Hepatocyte (in vitro differentiated cells): ENCODE measurements at regions not wholly inside any gene's neighbourhood (a gene's known extent, or its start where the extent isn't known, plus 50 kb on each side); places are given as distances from the start of the nearest gene placed in this dataset.

ENCODE experiments used
- DNase-seq: peaks from one replicate; pipeline ENCODE4 v3.0.0-alpha.2; 2016; ENCODE audit warnings: low spot score
- H2AFZ ChIP-seq: fragments of 200-600 bp; sonication (generic); 2 replicates; pipeline ENCODE4 v1.6.0; 2016; ENCODE audit warnings: antibody characterized with exemption, mild to moderate bottlenecking
- H3K27ac ChIP-seq: fragments of 200-600 bp; sonication (generic); 2 replicates; pipeline ENCODE4 v1.5.1; 2016; ENCODE audit warnings: mild to moderate bottlenecking
- H3K27me3 ChIP-seq: fragments of 200-600 bp; sonication (generic); 2 replicates; pipeline ENCODE4 v1.6.1; 2016
- H3K36me3 ChIP-seq: fragments of 200-600 bp; sonication (generic); replicated peaks from 2 replicates; pipeline ENCODE4 v1.5.1; 2016; ENCODE audit warnings: low read depth; ENCODE audit not compliant: insufficient read depth
- H3K4me1 ChIP-seq: fragments of 200-600 bp; sonication (generic); 2 replicates; pipeline ENCODE4 v1.5.1; 2016; ENCODE audit warnings: mild to moderate bottlenecking, moderate library complexity; ENCODE audit not compliant: insufficient read depth
- H3K4me2 ChIP-seq: fragments of 200-600 bp; sonication (generic); 2 replicates; pipeline ENCODE4 v1.6.0; 2016
- H3K4me3 ChIP-seq: fragments of 200-600 bp; sonication (generic); 2 replicates; pipeline ENCODE4 v1.5.1; 2016; ENCODE audit warnings: mild to moderate bottlenecking
- H3K79me2 ChIP-seq: fragments of 200-600 bp; sonication (generic); 2 replicates; pipeline ENCODE4 v1.6.0; 2017; ENCODE audit warnings: mild to moderate bottlenecking
- H3K9me2 ChIP-seq: fragments of 200-600 bp; sonication (generic); replicated peaks from 2 replicates; pipeline ENCODE4 v1.6.0; 2017; ENCODE audit warnings: mild to moderate bottlenecking; ENCODE audit not compliant: insufficient read depth
- H3K9me3 ChIP-seq: fragments of 200-600 bp; sonication (generic); 2 replicates; pipeline ENCODE4 v1.5.1; 2016; ENCODE audit warnings: low read depth, mild to moderate bottlenecking
- H4K20me1 ChIP-seq: fragments of 200-600 bp; sonication (generic); 2 replicates; pipeline ENCODE4 v1.6.0; 2016; ENCODE audit warnings: mild to moderate bottlenecking; ENCODE audit not compliant: insufficient read depth, poor library complexity, severe bottlenecking
- EZH2 ChIP-seq: fragments of 200-600 bp; sonication (generic); IDR thresholded peaks from 2 replicates; pipeline ENCODE4 v1.6.1; 2016; ENCODE audit warnings: antibody characterized with exemption, mild to moderate bottlenecking, borderline replicate concordance
- EZH2phosphoT487 ChIP-seq: fragments of 200-600 bp; sonication (generic); IDR thresholded peaks from one replicate; pipeline ENCODE4 v1.6.1; 2018; ENCODE audit warnings: antibody characterized with exemption, mild to moderate bottlenecking, low read depth, moderate library complexity; ENCODE audit not compliant: unreplicated experiment, severe bottlenecking
- WGBS: methylation state at CpG from one replicate; pipeline ENCODE4 v1.1.6; 2016; ENCODE audit warnings: low lambda C conversion rate; ENCODE audit errors: missing lambda C conversion rate; 5-methylcytosine and 5-hydroxymethylcytosine counted together
- TF ChIP-seq, protein P1 (sequence below): fragments of 200-600 bp; sonication (generic); IDR thresholded peaks from 2 replicates; pipeline ENCODE4 v1.5.1; 2016; ENCODE audit warnings: antibody characterized with exemption, mild to moderate bottlenecking; ENCODE audit not compliant: poor library complexity

DNA sequence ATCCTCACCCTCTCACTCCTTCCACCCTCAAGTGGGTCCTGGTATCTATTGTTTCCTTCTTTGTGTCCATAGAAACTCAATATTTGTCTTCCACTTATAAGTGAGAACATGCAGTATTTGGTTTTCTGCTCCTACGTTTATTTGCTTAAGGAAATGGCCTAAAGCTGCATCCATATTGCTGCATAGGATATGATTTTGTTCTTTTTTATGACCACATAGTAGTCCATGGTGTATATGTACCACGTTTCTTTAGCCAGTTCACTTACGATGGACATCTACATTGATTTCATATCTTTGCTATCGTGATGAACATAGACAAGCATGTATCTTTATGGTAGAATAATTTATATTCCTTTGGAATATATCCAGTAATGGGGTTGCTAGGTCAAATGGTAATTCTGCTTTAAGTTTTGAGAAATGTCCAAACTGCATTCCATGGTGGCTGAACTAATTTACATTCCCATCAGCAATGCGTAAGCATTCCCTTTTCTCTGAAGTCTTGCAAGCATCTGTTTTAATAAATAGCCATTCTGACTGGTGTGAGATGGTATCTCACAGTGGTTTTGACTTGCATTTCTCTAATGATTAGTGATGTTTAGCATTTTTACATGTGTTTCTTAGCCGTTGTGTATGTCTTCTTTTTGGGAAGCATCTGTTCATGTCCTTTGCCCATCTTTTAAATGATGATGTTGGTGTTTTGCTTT lies 650.2 kb downstream of the ZNF385D start:
- TF ChIP-seq, protein P1, sequence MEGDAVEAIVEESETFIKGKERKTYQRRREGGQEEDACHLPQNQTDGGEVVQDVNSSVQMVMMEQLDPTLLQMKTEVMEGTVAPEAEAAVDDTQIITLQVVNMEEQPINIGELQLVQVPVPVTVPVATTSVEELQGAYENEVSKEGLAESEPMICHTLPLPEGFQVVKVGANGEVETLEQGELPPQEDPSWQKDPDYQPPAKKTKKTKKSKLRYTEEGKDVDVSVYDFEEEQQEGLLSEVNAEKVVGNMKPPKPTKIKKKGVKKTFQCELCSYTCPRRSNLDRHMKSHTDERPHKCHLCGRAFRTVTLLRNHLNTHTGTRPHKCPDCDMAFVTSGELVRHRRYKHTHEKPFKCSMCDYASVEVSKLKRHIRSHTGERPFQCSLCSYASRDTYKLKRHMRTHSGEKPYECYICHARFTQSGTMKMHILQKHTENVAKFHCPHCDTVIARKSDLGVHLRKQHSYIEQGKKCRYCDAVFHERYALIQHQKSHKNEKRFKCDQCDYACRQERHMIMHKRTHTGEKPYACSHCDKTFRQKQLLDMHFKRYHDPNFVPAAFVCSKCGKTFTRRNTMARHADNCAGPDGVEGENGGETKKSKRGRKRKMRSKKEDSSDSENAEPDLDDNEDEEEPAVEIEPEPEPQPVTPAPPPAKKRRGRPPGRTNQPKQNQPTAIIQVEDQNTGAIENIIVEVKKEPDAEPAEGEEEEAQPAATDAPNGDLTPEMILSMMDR: no peak
- TF ChIP-seq EZH2phosphoT487 (no peak), EZH2 (no peak)
- H2AFZ ChIP-seq: no peak overlapping the region
- no peaks in the 10 kb centered on the region for H3K9me2 ChIP-seq
- no peak overlapping the region for H3K4me2 ChIP-seq
- no peaks in the 10 kb centered on the region for H3K9me3 ChIP-seq
- no peaks in the 10 kb centered on the region for H3K79me2 ChIP-seq
- no peaks in the 10 kb centered on the region for H3K27me3 ChIP-seq
- 88% methylated on average over 6 of the region's 6 CpGs for WGBS
- H4K20me1 ChIP-seq: no peaks in the 10 kb centered on the region
- no peak overlapping the region for H3K4me3 ChIP-seq
- no peak overlapping the region for H3K27ac ChIP-seq
- DNase-seq: no peak
- no peaks in the 10 kb centered on the region for H3K36me3 ChIP-seq
- no peaks in the 10 kb centered on the region for H3K4me1 ChIP-seq

- no peak for DNase-seq
- Histone ChIP-seq H3K4me1 (no peaks in the 10 kb centered on the region), H3K4me2 (no peak overlapping the region), H3K79me2 (no peaks in the 10 kb centered on the region), H3K36me3 (no peaks in the 10 kb centered on the region), H3K27me3 (no peaks in the 10 kb centered on the region), H3K4me3 (no peak overlapping the region), H4K20me1 (no peaks in the 10 kb centered on the region), H2AFZ (no peak overlapping the region), H3K27ac (no peak overlapping the region), H3K9me2 (no peaks in the 10 kb centered on the region), H3K9me3 (no peaks in the 10 kb centered on the region)
- TF ChIP-seq, protein P1: no peak
- TF ChIP-seq EZH2phosphoT487: no peak
- no peak for TF ChIP-seq EZH2
- WGBS: 62% methylated on average over 2 of the region's 2 CpGs
Measured at GRCh38 chr3:21094686-21095085, 656.3 kb downstream of the ZNF385D start.

GRCh38 chr3:21073561-21073960 lies 677.4 kb downstream of the ZNF385D start:
- Histone ChIP-seq H3K9me2 (no peaks in the 10 kb centered on the region), H3K4me2 (no peak overlapping the region), H4K20me1 (no peaks in the 10 kb centered on the region), H3K4me1 (no peaks in the 10 kb centered on the region), H2AFZ (no peak overlapping the region), H3K4me3 (no peak overlapping the region), H3K36me3 (no peaks in the 10 kb centered on the region), H3K27me3 (no peaks in the 10 kb centered on the region), H3K79me2 (no peaks in the 10 kb centered on the region), H3K9me3 (no peaks in the 10 kb centered on the region), H3K27ac (no peak overlapping the region)
- DNase-seq: no peak
- no peak for TF ChIP-seq EZH2phosphoT487
- TF ChIP-seq, protein P1: no peak
- WGBS: 88% methylated on average over 1 of the region's 1 CpG
